IgD-negative memory B cell (primary cell): ENCODE measurements at regions not wholly inside any gene's neighbourhood (a gene's known extent, or its start where the extent isn't known, plus 50 kb on each side); places are given as distances from the start of the nearest gene placed in this dataset.

ENCODE experiments used
- H3K27ac Mint-ChIP-seq, 3 donors: one replicate each; pipeline ENCODE4 v1.8.0; 2020 to 2022; ENCODE audit warnings: mild to moderate bottlenecking in 3 of 3, mixed read lengths in 3 of 3, moderate library complexity in 1 of 3
- H3K27me3 Mint-ChIP-seq: one replicate; pipeline ENCODE4 v1.8.0; 2021; ENCODE audit warnings: mixed read lengths
- H3K36me3 Mint-ChIP-seq: one replicate; pipeline ENCODE4 v1.8.0; 2020; ENCODE audit warnings: mild to moderate bottlenecking, mixed read lengths
- H3K4me1 Mint-ChIP-seq, 3 donors: one replicate each; pipeline ENCODE4 v1.8.0; 2020 to 2022; ENCODE audit warnings: mixed read lengths in 3 of 3, mild to moderate bottlenecking in 1 of 3
- H3K4me3 Mint-ChIP-seq, 4 donors: one replicate each; pipeline ENCODE4 v1.8.0; 2020 to 2022; ENCODE audit warnings: mild to moderate bottlenecking in 4 of 4, mixed read lengths in 4 of 4, moderate library complexity in 3 of 4
- H3K9me3 Mint-ChIP-seq, 3 donors: one replicate each; pipeline ENCODE4 v1.8.0; 2020 to 2021; ENCODE audit warnings: mixed read lengths in 3 of 3, mild to moderate bottlenecking in 1 of 3

- Mint-ChIP-seq H3K27me3 (peaks cover 2% of the 10 kb centered on the region), H3K4me1 (no peaks in the 10 kb centered on the region), H3K36me3 (peaks cover 1% of the 10 kb centered on the region), H3K4me3 (no peak overlapping the region), H3K9me3 (peaks cover 0 to 7% (median 2%) of the 10 kb centered on the region in 3 donors), H3K27ac (no peak overlapping the region)
Measured at GRCh38 chr12:65640489-65640901, 183.8 kb upstream of the HMGA2 start.

GRCh38 chr12:65642061-65642661, 182.1 kb upstream of the HMGA2 start:
- Mint-ChIP-seq H3K36me3 (peaks cover 1% of the 10 kb centered on the region), H3K4me3 (no peak overlapping the region), H3K4me1 (no peaks in the 10 kb centered on the region), H3K9me3 (peaks cover 0 to 7% (median 2%) of the 10 kb centered on the region in 3 donors), H3K27me3 (peaks cover 2% of the 10 kb centered on the region), H3K27ac (no peak overlapping the region)

DNA sequence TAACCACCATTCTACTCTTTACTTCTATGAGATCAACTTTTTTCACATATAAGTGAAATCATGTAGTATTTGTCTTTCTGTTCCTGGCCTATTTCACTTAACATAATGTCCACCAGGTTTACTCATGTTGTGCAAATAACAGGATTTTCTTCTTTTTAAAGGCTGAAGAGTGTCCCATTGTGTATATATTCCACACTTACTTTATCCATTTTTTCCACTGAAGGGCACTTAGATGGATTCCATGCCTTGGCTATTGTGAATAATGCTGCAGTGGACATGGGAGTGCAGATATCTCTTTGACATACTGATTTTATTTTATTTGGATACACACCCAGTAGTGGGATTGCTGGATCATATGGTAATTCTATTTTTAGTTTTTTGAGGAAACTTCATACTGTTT, 181.1 kb upstream of the HMGA2 start:
- Mint-ChIP-seq H3K27me3 (peaks cover 2% of the 10 kb centered on the region), H3K27ac (no peak overlapping the region), H3K4me1 (no peaks in the 10 kb centered on the region), H3K4me3 (no peak overlapping the region), H3K9me3 (peaks cover 0 to 7% (median 2%) of the 10 kb centered on the region in 3 donors), H3K36me3 (peaks cover 1% of the 10 kb centered on the region)

DNA sequence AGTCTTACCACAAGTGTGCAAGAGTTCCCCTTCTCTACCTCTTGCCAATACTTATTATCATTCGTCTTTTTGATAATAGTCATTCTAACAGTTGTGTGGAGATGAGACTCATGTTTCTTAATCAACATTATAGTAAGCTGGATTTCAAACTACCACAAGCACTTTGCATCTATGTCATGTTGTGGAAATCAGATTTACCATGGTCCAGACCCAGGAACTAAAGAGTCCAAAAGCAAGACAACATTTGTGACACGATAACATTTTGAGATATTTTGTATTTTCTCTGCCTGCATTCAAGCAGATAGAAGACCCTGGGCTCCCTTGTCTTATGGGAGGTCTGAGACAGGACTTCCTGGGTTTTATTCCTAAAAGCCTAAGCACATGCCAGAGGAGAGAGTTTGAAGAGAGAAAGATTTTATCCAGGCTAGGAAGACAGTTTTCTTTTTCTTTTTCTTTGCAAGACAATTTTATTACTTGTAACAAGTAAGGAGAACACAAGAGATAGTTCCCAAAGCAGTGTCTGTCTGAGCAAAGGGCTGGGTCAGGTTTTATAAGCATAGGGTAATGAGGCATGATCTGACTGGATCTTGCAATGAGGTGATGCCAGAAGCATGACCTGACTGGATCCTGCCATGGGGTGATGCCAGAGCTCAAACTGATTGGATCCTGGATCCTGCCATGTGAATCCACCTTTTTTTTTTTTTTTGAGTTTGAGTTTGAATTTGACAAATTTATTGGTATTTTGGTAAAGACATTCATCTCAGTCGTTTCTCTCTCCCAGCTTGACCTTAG, 180.5 kb upstream of the HMGA2 start:
- Mint-ChIP-seq H3K27me3 (peaks cover 2% of the 10 kb centered on the region), H3K4me3 (no peak overlapping the region), H3K27ac (no peak overlapping the region), H3K36me3 (peaks cover 1% of the 10 kb centered on the region), H3K4me1 (no peaks in the 10 kb centered on the region), H3K9me3 (peaks cover 0 to 7% (median 2%) of the 10 kb centered on the region in 3 donors)

DNA sequence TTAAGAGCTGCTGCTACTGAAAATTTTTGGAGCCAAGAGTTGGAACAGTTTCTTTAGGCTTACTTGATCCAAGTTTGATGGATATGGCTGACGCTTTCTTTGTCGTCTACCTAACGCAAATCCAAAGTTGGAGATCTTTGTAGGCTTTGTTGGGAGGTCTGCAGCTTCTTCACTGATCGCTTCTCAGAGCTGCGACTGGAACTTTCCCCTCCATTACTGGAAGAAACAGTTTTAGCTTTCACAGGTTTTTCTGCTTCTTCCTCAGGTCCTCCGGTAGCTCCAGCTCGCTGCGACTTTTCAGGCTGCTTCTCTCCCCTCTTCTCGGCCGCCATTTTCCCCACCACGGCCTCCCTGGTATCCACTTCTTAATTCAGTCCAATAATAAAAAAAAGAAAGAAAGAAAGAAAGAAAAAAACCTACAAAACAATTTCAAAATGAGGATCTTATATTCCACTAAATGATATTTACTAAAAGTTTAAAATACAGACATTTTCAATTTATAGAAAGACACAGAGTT, 178.1 kb upstream of the HMGA2 start:
- no peaks in the 10 kb centered on the region for H3K36me3 Mint-ChIP-seq
- no peaks in the 10 kb centered on the region for H3K4me1 Mint-ChIP-seq
- peaks cover 2% of the 10 kb centered on the region for H3K27me3 Mint-ChIP-seq
- H3K4me3 Mint-ChIP-seq, result no peak overlapping the region
- no peak overlapping the region for H3K27ac Mint-ChIP-seq
- H3K9me3 Mint-ChIP-seq, result peaks cover 2 to 7% (median 3%) of the 10 kb centered on the region in 3 donors

- Mint-ChIP-seq H3K36me3 (no peaks in the 10 kb centered on the region), H3K27ac (no peak overlapping the region), H3K9me3 (peaks cover 0 to 4% (median 2%) of the 10 kb centered on the region in 3 donors), H3K4me1 (no peaks in the 10 kb centered on the region), H3K27me3 (no peaks in the 10 kb centered on the region), H3K4me3 (no peak overlapping the region)
Measured at GRCh38 chr12:65647074-65647473, 177.2 kb upstream of the HMGA2 start.

- Mint-ChIP-seq H3K27me3 (no peaks in the 10 kb centered on the region), H3K9me3 (peaks cover 0 to 4% (median 0%) of the 10 kb centered on the region in 3 donors), H3K4me1 (no peaks in the 10 kb centered on the region), H3K36me3 (no peaks in the 10 kb centered on the region), H3K4me3 (no peak overlapping the region), H3K27ac (no peak overlapping the region)
Measured at GRCh38 chr12:65648461-65648860, 175.8 kb upstream of the HMGA2 start.

DNA sequence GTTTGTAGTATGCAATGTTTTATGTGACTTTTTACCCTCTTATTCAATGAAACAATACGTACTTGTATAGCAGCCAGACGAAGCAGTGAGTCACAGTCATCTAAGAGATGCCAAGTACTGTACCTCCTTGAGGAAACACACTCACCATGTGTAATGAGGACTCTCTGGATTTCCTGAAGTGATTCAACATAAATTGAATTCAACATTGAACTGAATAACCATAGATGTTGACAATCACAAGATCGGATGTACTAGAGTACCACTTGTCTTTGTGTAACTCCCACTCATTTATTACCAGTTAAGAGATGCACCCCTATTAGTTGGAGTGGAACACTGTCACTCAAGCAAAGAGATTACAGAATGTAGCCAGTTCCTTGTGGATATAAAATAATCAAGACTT, 175.2 kb upstream of the HMGA2 start:
- Mint-ChIP-seq H3K27ac (no peak overlapping the region), H3K9me3 (peaks cover 0 to 4% (median 0%) of the 10 kb centered on the region in 3 donors), H3K36me3 (no peaks in the 10 kb centered on the region), H3K4me3 (no peak overlapping the region), H3K4me1 (no peaks in the 10 kb centered on the region), H3K27me3 (no peaks in the 10 kb centered on the region)

- Mint-ChIP-seq H3K4me1 (no peaks in the 10 kb centered on the region), H3K9me3 (peaks cover 0 to 4% (median 0%) of the 10 kb centered on the region in 3 donors), H3K4me3 (no peak overlapping the region), H3K36me3 (no peaks in the 10 kb centered on the region), H3K27me3 (no peaks in the 10 kb centered on the region), H3K27ac (peak overlapping the region in 1 of 3 donors; percentile 87)
Measured at GRCh38 chr12:65651060-65651459, 173.2 kb upstream of the HMGA2 start.

DNA sequence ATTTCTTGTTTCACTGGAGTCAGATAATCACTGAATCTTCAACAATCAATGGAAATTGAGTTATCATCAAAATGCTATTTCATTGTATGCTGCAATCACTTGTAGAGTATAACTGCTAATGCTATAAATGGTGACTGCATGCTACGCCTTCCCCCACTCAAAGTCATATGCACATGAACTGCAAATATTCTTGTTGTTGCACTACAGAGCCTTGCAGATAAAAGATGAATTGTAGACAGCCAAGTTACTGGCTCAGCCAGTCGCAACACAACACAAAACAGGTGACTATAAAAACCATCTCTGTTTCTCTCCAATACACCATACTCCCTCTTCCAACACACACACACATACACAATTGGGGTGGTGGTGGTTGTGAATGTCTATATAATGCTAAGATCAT, 171.0 kb upstream of the HMGA2 start:
- Mint-ChIP-seq H3K27me3 (no peaks in the 10 kb centered on the region), H3K9me3 (peaks cover 0 to 4% (median 0%) of the 10 kb centered on the region in 3 donors), H3K27ac (no peak overlapping the region), H3K4me1 (no peaks in the 10 kb centered on the region), H3K36me3 (no peaks in the 10 kb centered on the region), H3K4me3 (no peak overlapping the region)

- no peak overlapping the region for H3K4me3 Mint-ChIP-seq
Measured at GRCh38 chr12:65653946-65654629, 170.2 kb upstream of the HMGA2 start.

GRCh38 chr12:65655074-65655493, 169.2 kb upstream of the HMGA2 start:
- H3K9me3 Mint-ChIP-seq, result peaks cover 0 to 4% (median 0%) of the 10 kb centered on the region in 3 donors
- no peak overlapping the region for H3K27ac Mint-ChIP-seq
- no peaks in the 10 kb centered on the region for H3K27me3 Mint-ChIP-seq
- no peak overlapping the region for H3K4me3 Mint-ChIP-seq
- H3K4me1 Mint-ChIP-seq, result no peaks in the 10 kb centered on the region
- H3K36me3 Mint-ChIP-seq, result no peaks in the 10 kb centered on the region

More at GRCh38 chr12:65653946-65654629, 170.2 kb upstream of the HMGA2 start:
- Mint-ChIP-seq H3K27me3 (no peaks in the 10 kb centered on the region), H3K4me1 (no peaks in the 10 kb centered on the region), H3K27ac (peak overlapping the region in 1 of 3 donors; percentile 40), H3K9me3 (peaks cover 0 to 4% (median 0%) of the 10 kb centered on the region in 3 donors), H3K36me3 (no peaks in the 10 kb centered on the region)

GRCh38 chr12:65656156-65656882, 168.0 kb upstream of the HMGA2 start:
- no peaks in the 10 kb centered on the region for H3K9me3 Mint-ChIP-seq
- no peak overlapping the region for H3K4me3 Mint-ChIP-seq
- no peaks in the 10 kb centered on the region for H3K36me3 Mint-ChIP-seq
- no peak overlapping the region for H3K27ac Mint-ChIP-seq
- H3K27me3 Mint-ChIP-seq, result peaks cover 2% of the 10 kb centered on the region
- no peaks in the 10 kb centered on the region for H3K4me1 Mint-ChIP-seq

GRCh38 chr12:65656891-65657351, 167.4 kb upstream of the HMGA2 start:
- Mint-ChIP-seq H3K9me3 (no peaks in the 10 kb centered on the region), H3K4me3 (no peak overlapping the region), H3K36me3 (no peaks in the 10 kb centered on the region), H3K27ac (no peak overlapping the region), H3K27me3 (peaks cover 2% of the 10 kb centered on the region), H3K4me1 (no peaks in the 10 kb centered on the region)
